Thoracic aorta (tissue), 2 donors: ENCODE measurements at regions not wholly inside any gene's neighbourhood (a gene's known extent, or its start where the extent isn't known, plus 50 kb on each side); places are given as distances from the start of the nearest gene placed in this dataset.

Source experiments
- ATAC-seq: fragments of 150-250 bp; one replicate; pipeline ENCODE4 v1.8.0; 2017; ENCODE audit warnings: low read depth; ENCODE audit not compliant: insufficient number of reproducible peaks, low FRiP score
- DNase-seq: peaks from one replicate; pipeline ENCODE4 v3.0.0-alpha.2; 2020; ENCODE audit warnings: low spot score
- H3K27ac ChIP-seq, 2 donors: fragments of 200-600 bp; sonication (generic); 1 replicate in 1 of 2; 2 replicates in 1 of 2; pipeline ENCODE4 v1.5.1; 2016; ENCODE audit warnings: mild to moderate bottlenecking in 2 of 2, moderate library complexity in 2 of 2
- H3K27me3 ChIP-seq: fragments of 200-600 bp; sonication (generic); replicated peaks from 2 replicates; pipeline ENCODE4 v1.6.0; 2016; ENCODE audit warnings: mild to moderate bottlenecking; ENCODE audit not compliant: insufficient read depth
- H3K36me3 ChIP-seq: fragments of 200-600 bp; sonication (generic); one replicate; pipeline ENCODE4 v1.5.1; 2016
- H3K4me1 ChIP-seq, 2 donors: fragments of 200-600 bp; sonication (generic); 1 replicate in 1 of 2; 2 replicates in 1 of 2; pipeline versions ENCODE4 v1.5.1 to v1.6.0; 2016; ENCODE audit warnings: low read depth in 2 of 2, mild to moderate bottlenecking in 1 of 2; ENCODE audit not compliant: control insufficient read depth in 1 of 2
- H3K4me3 ChIP-seq: fragments of 200-600 bp; sonication (generic); 2 replicates; pipeline ENCODE4 v1.5.1; 2016; ENCODE audit warnings: mild to moderate bottlenecking
- H3K9me3 ChIP-seq: fragments of 200-600 bp; sonication (generic); 2 replicates; pipeline ENCODE4 v1.5.1; 2016
- CTCF ChIP-seq: fragments of 200-600 bp; sonication (generic); IDR thresholded peaks from one replicate; pipeline ENCODE4 v1.5.1; 2019; ENCODE audit warnings: antibody characterized with exemption

DNA sequence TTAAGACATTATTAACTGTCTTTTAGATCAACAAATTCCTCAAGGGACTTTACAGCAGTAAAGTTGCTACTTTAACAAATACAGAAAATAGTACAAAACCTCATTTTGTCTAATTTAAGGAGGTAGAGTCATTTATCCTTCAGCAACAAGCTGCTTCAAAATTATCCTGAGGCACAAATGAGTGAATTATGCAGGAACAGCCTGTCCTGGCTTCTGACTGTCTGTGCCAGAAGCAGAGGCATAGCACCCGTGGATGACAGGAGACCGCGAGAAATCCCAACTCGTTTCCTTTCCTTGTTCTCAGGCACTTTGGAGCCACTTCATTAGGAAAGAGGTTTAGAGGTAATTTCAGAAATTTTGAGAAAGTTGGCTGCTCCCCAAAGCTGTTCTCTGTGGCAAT lies 549.2 kb upstream of the BTBD3 start:
- no peak for DNase-seq
- Histone ChIP-seq H3K9me3 (no peaks in the 10 kb centered on the region), H3K4me1 (peaks cover 0 to 7% of the 10 kb centered on the region in 2 donors), H3K27me3 (no peaks in the 10 kb centered on the region), H3K36me3 (no peaks in the 10 kb centered on the region), H3K27ac (no peak overlapping the region), H3K4me3 (no peak overlapping the region)
- ATAC-seq, result no peak
- TF ChIP-seq CTCF, result no peak

DNA sequence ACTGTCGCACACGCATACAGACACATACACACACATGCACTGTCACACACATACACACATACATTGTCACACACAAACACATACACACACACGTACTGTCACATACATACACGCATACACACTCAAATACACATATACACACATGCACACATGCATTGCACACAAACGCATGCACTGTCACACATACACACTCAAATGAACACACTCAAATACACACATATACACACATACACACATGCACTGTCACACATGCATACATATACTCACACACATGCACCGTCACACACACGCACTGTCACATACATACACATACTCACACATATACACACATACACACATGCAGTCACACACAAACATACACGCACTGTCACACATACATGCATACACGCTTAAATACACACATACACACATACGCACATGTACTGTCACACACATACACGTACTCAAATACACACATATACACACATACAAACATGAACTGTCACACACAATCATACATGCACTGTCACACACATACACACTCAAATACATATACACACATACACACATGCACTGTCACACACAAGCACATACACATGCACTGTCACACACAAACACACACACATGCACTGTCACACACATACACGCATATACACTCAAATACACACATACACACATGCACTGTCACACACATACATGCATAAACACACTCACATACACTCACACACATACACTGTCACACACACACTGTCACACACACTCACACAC lies 548.6 kb upstream of the BTBD3 start:
- ATAC-seq, result no peak
- no peak for TF ChIP-seq CTCF
- no peaks in the 10 kb centered on the region for H3K9me3 ChIP-seq
- H3K27me3 ChIP-seq, result no peaks in the 10 kb centered on the region
- H3K36me3 ChIP-seq, result no peaks in the 10 kb centered on the region
- H3K4me1 ChIP-seq, result peaks cover 0 to 7% of the 10 kb centered on the region in 2 donors
- no peak for DNase-seq
- H3K4me3 ChIP-seq, result no peak overlapping the region
- H3K27ac ChIP-seq, result no peak overlapping the region

- no peak overlapping the region for H3K4me3 ChIP-seq
- ATAC-seq, result no peak
- H3K27ac ChIP-seq, result no peak overlapping the region
- H3K36me3 ChIP-seq, result no peaks in the 10 kb centered on the region
- H3K9me3 ChIP-seq, result no peaks in the 10 kb centered on the region
- H3K4me1 ChIP-seq, result peaks cover 0 to 7% of the 10 kb centered on the region in 2 donors
- no peak for DNase-seq
- TF ChIP-seq CTCF, result no peak
- no peaks in the 10 kb centered on the region for H3K27me3 ChIP-seq
Measured at GRCh38 chr20:11371831-11372230, 545.9 kb upstream of the BTBD3 start.

DNA sequence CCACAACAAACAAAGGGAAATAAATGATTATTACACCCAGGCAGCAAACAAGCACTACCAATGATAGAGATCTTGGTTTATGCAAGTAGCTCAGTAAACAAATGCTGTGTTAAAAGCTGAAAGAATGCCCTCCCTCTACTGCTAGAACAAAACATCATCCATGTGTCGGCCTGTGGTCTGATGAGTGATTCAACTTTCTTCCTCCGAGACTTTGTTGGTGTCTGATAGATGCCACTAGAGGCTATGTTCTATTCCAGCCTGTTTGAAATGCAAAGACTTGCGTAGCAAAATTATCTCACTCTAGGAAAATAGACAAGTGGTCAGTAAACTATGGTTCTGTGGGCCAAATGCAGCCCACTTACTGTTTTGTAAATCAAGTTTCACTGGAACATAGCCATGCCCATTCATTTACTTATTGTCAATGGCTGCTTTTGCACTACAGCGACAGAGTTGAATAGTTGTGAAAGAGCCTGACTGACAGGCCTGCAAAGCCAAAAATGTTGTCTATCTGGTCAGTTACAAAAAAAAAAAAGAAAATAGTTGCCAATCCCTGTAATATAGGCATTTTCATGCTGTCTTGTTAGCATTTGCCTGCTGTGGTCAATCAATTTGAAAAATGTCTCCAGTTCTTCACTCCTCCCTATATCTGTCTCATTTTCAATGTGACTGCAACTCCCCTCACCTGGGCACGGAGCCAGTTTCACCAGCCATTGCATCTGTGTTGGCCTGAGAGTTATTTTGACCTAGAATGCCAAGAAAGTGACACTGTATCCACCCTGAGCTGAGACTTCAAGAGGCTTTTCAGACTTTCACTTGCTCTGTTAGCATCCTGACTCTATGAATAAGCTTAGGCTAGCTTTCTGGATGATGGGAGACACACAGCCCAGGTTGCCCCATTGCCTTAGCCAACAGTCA lies 544.6 kb upstream of the BTBD3 start:
- TF ChIP-seq CTCF, result no peak
- DNase-seq (no peak), ATAC-seq (no peak)
- Histone ChIP-seq H3K4me1 (peaks cover 0 to 7% of the 10 kb centered on the region in 2 donors), H3K9me3 (no peaks in the 10 kb centered on the region), H3K27ac (no peak overlapping the region), H3K36me3 (no peaks in the 10 kb centered on the region), H3K4me3 (no peak overlapping the region), H3K27me3 (no peaks in the 10 kb centered on the region)

- TF ChIP-seq CTCF, result no peak
- Histone ChIP-seq H3K36me3 (no peaks in the 10 kb centered on the region), H3K27me3 (no peaks in the 10 kb centered on the region), H3K27ac (no peak overlapping the region), H3K9me3 (no peaks in the 10 kb centered on the region), H3K4me3 (no peak overlapping the region), H3K4me1 (peaks cover 0 to 7% of the 10 kb centered on the region in 2 donors)
- no peak for DNase-seq
- no peak for ATAC-seq
Measured at GRCh38 chr20:11375335-11375734, 542.4 kb upstream of the BTBD3 start.
